IPS-11a (cell line): ENCODE measurements at regions not wholly inside any gene's neighbourhood (a gene's known extent, or its start where the extent isn't known, plus 50 kb on each side); places are given as distances from the start of the nearest gene placed in this dataset.
"Not testable (repeated sequence)": the region's sequence is repeated elsewhere in the genome, so short reads cannot be mapped to it uniquely, and the experiment has no call there.

Experiments used
- H3K4me3 ChIP-seq: one replicate; pipeline ENCODE4 v1.5.1; 2013; ENCODE audit warnings: low read depth, low read length, control low read depth

GRCh38 chr1:70745199-70745598, 302.4 kb downstream of the PTGER3 start:
- no peak overlapping the region for H3K4me3 ChIP-seq

GRCh38 chr1:70746062-70746461, 301.6 kb downstream of the PTGER3 start:
- not testable (repeated sequence) for H3K4me3 ChIP-seq

- H3K4me3 ChIP-seq, result not testable (repeated sequence)
These were observed 300.5 kb downstream of the PTGER3 start for GRCh38 chr1:70747123-70747522.

GRCh38 chr1:70751676-70752287, 295.8 kb downstream of the PTGER3 start:
- H3K4me3 ChIP-seq, result not testable (repeated sequence)

GRCh38 chr1:70754701-70755100, 292.9 kb downstream of the PTGER3 start:
- no peak overlapping the region for H3K4me3 ChIP-seq

GRCh38 chr1:70760154-70760553, 287.5 kb downstream of the PTGER3 start:
- H3K4me3 ChIP-seq, result no peak overlapping the region

GRCh38 chr1:70762386-70762785, 285.2 kb downstream of the PTGER3 start:
- no peak overlapping the region for H3K4me3 ChIP-seq

GRCh38 chr1:70764747-70765146, 282.9 kb downstream of the PTGER3 start:
- no peak overlapping the region for H3K4me3 ChIP-seq

- H3K4me3 ChIP-seq, result no peak overlapping the region
These were observed 280.2 kb downstream of the PTGER3 start for GRCh38 chr1:70767377-70767776.

- H3K4me3 ChIP-seq, result no peak overlapping the region
These were observed 279.4 kb downstream of the PTGER3 start for GRCh38 chr1:70768216-70768615.

- no peak overlapping the region for H3K4me3 ChIP-seq
These were observed 269.4 kb downstream of the PTGER3 start for GRCh38 chr1:70778056-70778762.

GRCh38 chr1:70778934-70779333, 268.7 kb downstream of the PTGER3 start:
- H3K4me3 ChIP-seq, result no peak overlapping the region

GRCh38 chr1:70779571-70779970, 268.0 kb downstream of the PTGER3 start:
- H3K4me3 ChIP-seq, result no peak overlapping the region

GRCh38 chr1:70785287-70785686, 262.3 kb downstream of the PTGER3 start:
- H3K4me3 ChIP-seq, result no peak overlapping the region

- H3K4me3 ChIP-seq, result no peak overlapping the region
These were observed 257.2 kb downstream of the PTGER3 start for GRCh38 chr1:70790232-70790923.

- H3K4me3 ChIP-seq, result not testable (repeated sequence)
These were observed 252.6 kb downstream of the PTGER3 start for GRCh38 chr1:70795064-70795463.

GRCh38 chr1:70796298-70796697, 251.3 kb downstream of the PTGER3 start:
- not testable (repeated sequence) for H3K4me3 ChIP-seq

- H3K4me3 ChIP-seq, result not testable (repeated sequence)
These were observed 245.0 kb downstream of the PTGER3 start for GRCh38 chr1:70802625-70803024.

GRCh38 chr1:70805641-70806040, 242.0 kb downstream of the PTGER3 start:
- H3K4me3 ChIP-seq, result no peak overlapping the region

- no peak overlapping the region for H3K4me3 ChIP-seq
These were observed 240.4 kb downstream of the PTGER3 start for GRCh38 chr1:70807088-70807664.

- no peak overlapping the region for H3K4me3 ChIP-seq
These were observed 238.5 kb downstream of the PTGER3 start for GRCh38 chr1:70809069-70809468.

- H3K4me3 ChIP-seq, result no peak overlapping the region
These were observed 235.8 kb downstream of the PTGER3 start for GRCh38 chr1:70811815-70812214.
